HG03354 (cell line): ENCODE measurements at regions not wholly inside any gene's neighbourhood (a gene's known extent, or its start where the extent isn't known, plus 50 kb on each side); places are given as distances from the start of the nearest gene placed in this dataset.

Experiments
- ATAC-seq: cut with Tn5 transposase; IDR thresholded peaks from one replicate; pipeline ENCODE4 v1.9.1; 2021; ENCODE audit warnings: mild to moderate bottlenecking; ENCODE audit not compliant: unreplicated experiment, poor library complexity, severe bottlenecking

DNA sequence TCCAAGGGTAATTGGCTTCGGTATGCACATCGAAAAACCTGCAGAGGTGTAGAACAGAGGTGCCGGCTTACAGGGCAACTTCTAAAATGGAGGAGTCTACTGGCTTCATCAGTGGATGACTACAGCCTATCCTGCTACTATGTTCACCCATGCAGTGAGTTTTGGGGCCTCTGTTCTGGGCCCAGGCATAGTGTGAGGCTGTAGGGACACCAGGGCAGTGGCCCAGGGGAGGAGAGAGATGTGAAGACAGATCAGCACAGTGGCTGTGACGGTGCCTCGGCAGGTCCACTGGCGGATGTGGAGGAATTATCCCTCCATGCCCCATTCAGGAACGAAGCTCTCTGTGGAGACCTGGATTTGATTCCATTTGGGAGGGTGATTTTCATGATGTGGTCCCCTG lies 235.3 kb upstream of the MKI67 start:
- ATAC-seq, result no peak

DNA sequence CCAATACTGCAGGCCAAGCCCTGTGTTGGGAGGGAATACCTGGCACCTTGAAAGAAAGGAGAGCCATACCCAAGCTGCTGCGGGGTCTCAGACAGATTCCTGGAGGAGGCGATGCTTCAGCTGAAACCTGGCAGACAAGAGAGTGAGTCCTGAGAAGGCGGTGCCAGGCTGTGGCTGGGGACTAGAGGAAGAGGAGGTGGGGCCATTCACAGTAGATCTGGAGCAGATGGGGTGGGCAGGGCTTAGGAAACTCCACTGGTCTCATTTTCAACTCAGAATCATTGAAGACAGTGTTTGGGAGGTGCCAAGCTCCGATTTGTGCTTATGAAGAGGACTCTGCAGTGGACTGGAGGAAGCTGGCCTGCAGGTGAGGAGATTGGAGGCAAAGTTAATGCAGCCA lies 236.3 kb upstream of the MKI67 start:
- ATAC-seq, result no peak

GRCh38 chr10:128364631-128365030 lies 238.4 kb upstream of the MKI67 start:
- no peak for ATAC-seq

GRCh38 chr10:128365156-128365725 lies 239.0 kb upstream of the MKI67 start:
- no peak for ATAC-seq

GRCh38 chr10:128367807-128368206 lies 241.6 kb upstream of the MKI67 start:
- no peak for ATAC-seq

DNA sequence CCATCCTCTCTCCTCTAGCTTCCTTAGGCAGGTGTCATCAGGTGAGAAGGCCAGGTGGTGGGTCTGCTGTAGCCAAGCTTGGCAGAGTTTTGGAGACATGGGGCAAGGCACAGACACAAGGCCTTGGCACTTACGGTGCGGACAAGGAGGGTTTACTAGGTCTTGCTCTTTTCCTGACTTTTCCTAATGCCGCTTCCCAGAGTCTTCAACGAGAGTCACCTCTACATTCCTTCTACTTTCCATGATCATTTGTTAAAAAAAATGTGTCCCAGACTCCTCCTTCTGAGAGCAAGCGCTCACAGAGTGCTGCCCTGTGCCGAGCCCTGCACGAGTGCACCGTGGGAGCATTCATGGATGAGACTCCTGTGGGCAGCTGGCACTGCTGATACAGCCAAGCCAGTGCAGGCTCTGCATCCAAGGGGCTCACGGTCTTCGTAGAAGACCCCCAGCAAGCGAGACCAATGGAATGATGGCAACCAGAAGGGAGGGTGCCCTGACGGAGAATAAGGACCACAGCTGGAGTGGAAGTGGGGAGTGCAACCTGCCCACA lies 243.0 kb upstream of the MKI67 start:
- no peak for ATAC-seq

DNA sequence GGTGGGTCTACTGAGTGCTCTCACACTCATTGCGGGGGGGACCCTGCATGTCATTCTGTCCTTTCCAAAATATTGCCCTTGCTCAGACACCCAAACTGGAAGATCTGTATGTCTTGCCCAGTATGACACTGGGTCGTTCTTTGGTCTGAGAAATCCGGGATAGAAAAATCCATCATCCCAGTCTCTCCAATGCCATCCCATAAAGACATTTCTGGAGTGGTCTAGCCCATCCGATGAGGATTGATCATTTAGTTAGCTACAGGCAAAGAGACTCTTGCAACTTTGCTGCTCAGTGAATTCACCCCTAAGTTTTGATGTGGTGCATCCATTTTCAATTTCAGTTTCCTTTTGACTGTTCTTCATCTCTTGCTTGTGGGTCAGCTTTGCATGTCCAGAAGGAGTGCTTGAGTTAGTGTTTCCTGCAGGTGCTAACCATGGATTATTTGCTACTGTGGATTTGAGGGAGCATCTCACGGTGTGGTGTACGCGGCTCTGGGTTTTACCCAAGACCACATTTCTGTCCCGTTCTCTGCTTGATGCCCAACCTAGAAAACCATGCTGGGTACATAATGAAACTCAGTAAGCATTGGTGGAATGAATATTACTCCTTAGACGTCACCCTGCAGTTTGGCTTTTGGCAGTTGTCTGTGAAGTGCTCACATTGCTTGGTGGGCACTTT lies 247.0 kb upstream of the MKI67 start:
- peak; percentile 96 for ATAC-seq

DNA sequence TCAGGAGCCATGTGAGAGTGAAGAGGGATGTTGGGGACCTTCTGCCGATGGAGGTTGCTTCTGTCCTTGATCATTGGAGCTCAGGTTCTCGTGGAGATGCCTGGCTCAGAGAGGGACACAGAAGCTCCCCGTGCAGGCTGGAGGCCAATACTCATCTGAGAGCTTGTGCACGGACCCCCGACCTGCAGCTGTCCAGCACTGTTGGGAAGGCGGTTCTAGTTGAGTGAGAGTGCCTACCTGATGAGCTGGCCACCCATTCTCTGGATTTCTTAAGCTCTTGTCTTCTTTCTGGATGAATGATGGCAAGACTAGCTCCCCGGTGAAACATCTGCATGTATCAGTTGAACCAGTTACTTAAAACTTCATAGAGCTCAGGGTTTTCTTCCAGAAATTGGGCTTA lies 247.6 kb upstream of the MKI67 start:
- no peak for ATAC-seq

GRCh38 chr10:128375171-128375570 lies 248.9 kb upstream of the MKI67 start:
- no peak for ATAC-seq

DNA sequence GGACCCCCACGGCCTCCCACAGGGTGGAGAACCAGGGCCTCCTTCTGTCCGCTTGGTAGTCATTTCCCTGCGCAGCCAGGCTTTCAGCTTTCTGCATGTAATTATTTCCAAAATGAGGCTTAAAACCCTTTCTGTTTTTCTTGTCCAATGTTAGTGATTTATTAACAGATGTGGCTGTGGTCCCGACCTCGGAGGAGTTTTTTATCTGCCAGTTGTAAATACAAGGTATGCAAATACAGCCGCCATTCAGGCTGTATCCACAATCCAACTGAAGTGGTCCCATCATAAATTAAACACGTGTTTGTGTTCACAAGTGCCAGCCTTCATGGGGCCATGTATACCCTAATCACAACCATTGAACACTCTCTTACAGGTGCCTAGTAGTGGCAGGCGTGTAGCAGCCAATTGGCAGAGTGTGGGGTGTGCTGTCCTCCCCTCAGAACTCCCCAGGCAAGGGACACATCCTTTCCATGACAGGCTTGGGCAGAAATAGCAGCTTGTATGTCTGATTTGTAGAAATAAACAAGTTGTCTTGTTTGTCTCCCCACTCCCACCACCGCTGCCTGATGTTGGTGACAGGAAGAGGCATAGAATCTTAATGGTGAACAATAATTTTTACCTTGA lies 251.3 kb upstream of the MKI67 start:
- no peak for ATAC-seq

GRCh38 chr10:128377988-128378387 lies 251.8 kb upstream of the MKI67 start:
- ATAC-seq, result no peak

DNA sequence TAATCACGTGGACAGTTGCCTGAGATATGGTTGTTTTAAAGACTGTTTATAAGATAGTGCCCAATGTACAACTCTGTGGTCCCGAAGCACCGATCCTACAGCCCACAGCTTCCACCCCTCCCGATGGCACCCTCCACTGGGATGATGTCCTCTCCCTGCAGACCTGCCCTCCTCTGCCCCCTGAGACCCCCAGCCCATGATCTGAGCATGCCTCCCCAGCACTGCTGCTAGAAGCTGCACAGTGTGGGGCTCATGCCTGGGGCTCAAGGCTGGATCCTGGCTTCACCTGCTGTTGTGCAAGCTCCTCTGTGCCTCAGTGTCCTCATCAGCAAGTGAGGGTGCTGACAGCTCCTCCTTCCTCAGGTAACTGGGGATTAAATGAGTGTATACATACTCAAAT lies 254.7 kb upstream of the MKI67 start:
- ATAC-seq, result no peak

DNA sequence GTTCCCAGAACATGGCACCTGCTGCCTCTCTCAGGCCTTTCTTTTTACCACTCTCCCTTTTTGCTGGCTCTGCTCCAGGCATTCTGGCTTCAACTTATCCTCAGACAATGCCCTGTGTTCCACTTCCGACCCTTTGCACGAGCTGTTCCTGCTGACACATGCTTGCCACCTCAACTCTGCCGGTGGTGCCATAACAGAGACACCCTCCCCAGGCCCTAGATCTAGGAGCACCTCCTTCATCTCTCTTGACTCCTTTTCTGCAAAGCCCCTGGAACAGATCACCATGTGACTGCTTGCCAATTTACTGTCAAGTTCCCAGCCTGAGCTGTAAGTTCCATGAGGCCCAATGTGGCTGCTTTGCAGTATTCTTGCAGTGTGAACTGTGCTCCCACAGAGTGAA lies 256.0 kb upstream of the MKI67 start:
- ATAC-seq, result no peak

DNA sequence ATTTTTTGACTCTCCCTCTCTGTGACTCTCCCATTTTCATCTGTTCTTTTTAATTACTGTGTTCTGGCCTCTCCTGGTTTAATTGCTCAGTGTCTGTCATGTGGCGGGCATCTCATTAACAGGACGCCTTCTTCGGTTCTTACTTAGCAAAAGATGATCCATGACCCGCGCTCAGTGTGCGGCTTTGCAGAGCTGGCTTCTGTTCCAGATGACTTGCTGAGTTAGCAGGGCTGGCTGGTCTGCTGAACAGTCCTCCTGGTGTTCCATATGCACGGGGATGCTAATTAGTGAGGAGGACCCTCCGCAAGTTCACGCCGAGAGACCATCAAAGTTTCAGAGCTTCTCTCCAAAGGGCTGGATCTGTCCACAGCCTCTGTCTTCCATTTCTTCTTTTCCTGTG lies 258.6 kb upstream of the MKI67 start:
- no peak for ATAC-seq

- no peak for ATAC-seq
Measured at GRCh38 chr10:128386231-128386630, 260.0 kb upstream of the MKI67 start.

DNA sequence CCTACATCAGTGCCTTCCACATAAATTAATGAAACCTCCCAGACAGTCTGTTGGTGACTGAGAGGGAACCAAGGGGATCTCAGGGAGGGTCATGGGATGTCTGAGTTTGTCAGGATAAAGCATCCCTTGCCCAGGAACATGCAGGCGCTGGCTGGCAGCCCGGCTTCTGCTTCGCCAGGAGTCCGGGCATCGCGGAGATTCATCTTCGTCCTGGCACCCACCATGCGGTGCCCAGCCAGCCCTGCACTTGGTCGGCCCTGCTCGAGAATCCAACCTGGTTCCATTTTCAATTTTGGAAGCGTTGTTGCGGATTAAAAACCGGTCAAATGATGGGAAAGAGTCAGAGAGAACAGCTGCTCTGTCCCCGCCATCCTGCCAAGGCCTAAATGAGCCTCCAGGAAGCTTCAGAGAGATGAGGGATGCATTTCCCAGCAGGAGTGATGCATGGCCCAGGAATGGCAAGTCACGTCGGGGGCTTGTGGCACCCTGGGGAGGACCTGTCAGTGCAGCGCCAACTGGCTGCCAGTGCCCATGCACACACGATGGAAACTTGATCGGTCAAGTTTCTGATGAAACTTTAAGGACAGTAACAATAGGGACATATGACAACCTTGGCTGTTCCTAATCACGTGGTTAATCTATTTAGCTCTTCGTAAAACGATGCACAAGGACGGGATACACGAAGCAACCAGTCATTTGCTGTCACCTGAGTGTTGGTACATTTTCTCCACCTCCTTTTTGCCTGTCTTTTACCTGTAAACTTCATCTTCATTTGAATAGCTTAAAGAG lies 260.8 kb upstream of the MKI67 start:
- ATAC-seq, result no peak

GRCh38 chr10:128390596-128390995 lies 264.4 kb upstream of the MKI67 start:
- no peak for ATAC-seq

GRCh38 chr10:128393546-128393945 lies 267.3 kb upstream of the MKI67 start:
- no peak for ATAC-seq

DNA sequence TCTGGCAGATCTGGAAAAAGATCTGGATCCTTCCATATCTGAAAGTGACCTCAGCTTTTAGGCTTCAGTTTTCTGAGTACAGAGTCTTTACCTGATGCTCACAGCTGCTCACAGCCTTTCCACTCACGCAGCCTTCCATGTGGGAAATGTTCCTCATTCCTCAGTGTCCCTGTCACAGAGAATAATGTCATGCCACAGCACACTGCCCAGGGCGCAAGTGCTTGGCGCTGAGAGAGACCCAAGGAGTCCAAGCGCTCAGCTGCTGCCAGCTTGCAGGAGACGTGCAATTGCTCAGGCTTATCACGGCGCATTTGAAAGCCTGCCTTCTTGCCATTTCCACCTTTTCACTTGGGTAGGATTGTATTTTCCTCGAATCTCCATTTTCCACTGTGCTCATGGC lies 271.9 kb upstream of the MKI67 start:
- no peak for ATAC-seq

- no peak for ATAC-seq
Measured at GRCh38 chr10:128398999-128399398, 272.8 kb upstream of the MKI67 start.
